Naive B cell (primary cell): ENCODE measurements at regions not wholly inside any gene's neighbourhood (a gene's known extent, or its start where the extent isn't known, plus 50 kb on each side); places are given as distances from the start of the nearest gene placed in this dataset.

Experiments used
- ATAC-seq, 2 donors: fragments of 150-1000 bp; cut with Tn5 transposase; 2 replicates each; pipeline ENCODE4 v1.10.0; 2021; ENCODE audit warnings: low read depth in 2 of 2, mild to moderate bottlenecking in 2 of 2, moderate library complexity in 2 of 2
- DNase-seq: peaks from one replicate; pipeline ENCODE4 v3.0.0; 2022
- H3K27ac Mint-ChIP-seq, 6 donors: one replicate each; pipeline ENCODE4 v1.8.0; 2020 to 2022; ENCODE audit warnings: mild to moderate bottlenecking in 6 of 6, mixed read lengths in 6 of 6, moderate library complexity in 5 of 6, inconsistent platforms in 2 of 6
- H3K27me3 Mint-ChIP-seq, 3 donors: one replicate each; pipeline ENCODE4 v1.8.0; 2021 to 2022; ENCODE audit warnings: mixed read lengths in 3 of 3, mild to moderate bottlenecking in 1 of 3
- H3K36me3 Mint-ChIP-seq, 2 donors: one replicate each; pipeline ENCODE4 v1.8.0; 2020 to 2022; ENCODE audit warnings: mixed read lengths in 2 of 2, inconsistent platforms in 1 of 2, mild to moderate bottlenecking in 1 of 2
- H3K4me1 Mint-ChIP-seq, 3 donors: one replicate each; pipeline ENCODE4 v1.8.0; 2020 to 2022; ENCODE audit warnings: mixed read lengths in 3 of 3, inconsistent platforms in 1 of 3, mild to moderate bottlenecking in 1 of 3, moderate library complexity in 1 of 3
- H3K4me3 Mint-ChIP-seq, 8 donors: one replicate each; pipeline ENCODE4 v1.8.0; 2020 to 2022; ENCODE audit warnings: mild to moderate bottlenecking in 8 of 8, mixed read lengths in 8 of 8, moderate library complexity in 8 of 8, inconsistent platforms in 2 of 8
- H3K9me3 Mint-ChIP-seq, 7 donors: one replicate each; pipeline ENCODE4 v1.8.0; 2020 to 2022; ENCODE audit warnings: mixed read lengths in 7 of 7, mild to moderate bottlenecking in 5 of 7, inconsistent platforms in 2 of 7, moderate library complexity in 1 of 7

DNA sequence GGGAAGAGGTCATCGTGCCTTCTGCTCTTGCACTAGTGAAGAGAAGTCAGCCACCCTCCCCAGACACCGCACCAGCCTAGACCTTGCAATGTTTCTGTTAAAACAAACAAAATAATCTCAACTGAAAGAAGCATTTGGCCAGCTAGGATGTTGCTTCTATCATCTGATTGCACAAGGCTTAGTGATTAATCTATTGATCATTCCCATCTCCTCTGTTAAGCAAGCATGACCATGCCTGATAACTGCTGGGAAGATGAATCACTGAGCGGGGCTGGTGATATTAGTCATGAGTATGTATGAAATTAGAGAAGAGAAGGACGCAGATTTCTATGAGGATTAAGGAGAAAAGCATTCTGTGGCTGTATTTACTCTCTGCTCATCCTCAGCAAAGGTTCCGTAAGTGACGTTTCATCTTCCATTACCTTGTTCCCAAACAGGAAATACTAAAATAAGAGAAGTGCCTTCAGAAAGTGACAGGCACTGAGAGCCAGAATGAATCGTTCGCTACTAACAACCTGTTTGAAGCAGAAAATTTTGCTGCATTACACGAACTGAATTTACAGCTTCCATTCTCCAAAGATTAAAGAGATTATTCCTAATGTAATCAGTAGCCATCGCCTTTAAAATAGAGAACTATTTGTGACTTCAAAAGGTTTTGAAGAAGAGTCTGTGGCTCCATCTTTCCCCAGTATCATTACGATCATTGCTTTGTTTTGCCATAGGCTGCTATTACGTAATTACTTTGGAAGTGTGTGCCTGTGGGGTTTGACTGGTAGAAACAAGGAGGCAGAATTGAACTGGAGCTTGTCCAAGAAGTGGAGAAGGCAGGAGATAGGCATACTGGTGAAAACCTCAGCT is 219.1 kb downstream of the MED10 start:
- Mint-ChIP-seq H3K4me3 (no peak overlapping the region), H3K9me3 (peaks cover 0 to 9% (median 0%) of the 10 kb centered on the region in 7 donors), H3K27ac (no peak overlapping the region), H3K36me3 (no peaks in the 10 kb centered on the region), H3K4me1 (no peaks in the 10 kb centered on the region), H3K27me3 (peaks cover 8 to 37% (median 9%) of the 10 kb centered on the region in 3 donors)
- DNase-seq (no peak), ATAC-seq (no peak)

- Mint-ChIP-seq H3K27ac (no peak overlapping the region), H3K36me3 (no peaks in the 10 kb centered on the region), H3K4me1 (no peaks in the 10 kb centered on the region), H3K27me3 (peaks cover 0 to 8% (median 0%) of the 10 kb centered on the region in 3 donors), H3K4me3 (no peak overlapping the region), H3K9me3 (peaks cover 0 to 13% (median 0%) of the 10 kb centered on the region in 7 donors)
- ATAC-seq (no peak), DNase-seq (no peak)
These were observed 224.1 kb downstream of the MED10 start for GRCh38 chr5:6154216-6154615.

GRCh38 chr5:6146271-6146670 is 232.1 kb downstream of the MED10 start:
- H3K4me1 Mint-ChIP-seq: no peaks in the 10 kb centered on the region
- no peak overlapping the region for H3K27ac Mint-ChIP-seq
- peaks cover 4 to 22% (median 7%) of the 10 kb centered on the region in 3 donors for H3K27me3 Mint-ChIP-seq
- no peak overlapping the region for H3K4me3 Mint-ChIP-seq
- no peaks in the 10 kb centered on the region for H3K36me3 Mint-ChIP-seq
- peaks cover 0 to 3% (median 0%) of the 10 kb centered on the region in 7 donors for H3K9me3 Mint-ChIP-seq
- ATAC-seq (no peak), DNase-seq (no peak)

DNA sequence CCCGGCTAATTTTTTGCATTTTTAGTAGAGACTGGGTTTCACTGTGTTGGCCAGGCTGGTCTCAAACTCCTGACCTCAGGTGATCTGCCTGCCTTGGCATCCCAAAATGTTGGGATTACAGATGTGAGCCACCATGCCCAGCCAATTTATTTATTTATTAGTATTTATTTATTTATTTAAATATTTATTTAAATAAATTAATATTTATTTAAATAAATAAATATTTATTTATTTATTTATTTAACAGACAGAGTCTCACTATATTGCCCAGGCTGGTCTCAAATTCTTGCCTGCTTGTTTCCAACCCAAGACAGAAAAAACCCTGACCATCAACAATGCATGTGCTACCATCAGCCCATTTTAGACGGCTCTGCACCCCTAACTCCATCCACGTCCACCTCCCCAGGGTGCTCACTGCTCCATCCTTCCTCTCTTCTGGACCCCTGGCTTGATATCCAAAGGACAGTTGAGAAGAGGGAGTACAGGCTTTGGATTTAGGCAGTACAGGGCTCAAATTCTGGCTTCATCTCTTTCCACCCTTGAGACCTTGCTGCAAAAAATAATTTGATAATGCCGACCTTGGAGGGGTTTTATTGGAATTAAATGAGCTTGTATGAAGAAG is 232.6 kb downstream of the MED10 start:
- DNase-seq: no peak
- Mint-ChIP-seq H3K27ac (no peak overlapping the region), H3K27me3 (peaks cover 4 to 22% (median 7%) of the 10 kb centered on the region in 3 donors), H3K9me3 (peaks cover 0 to 3% (median 0%) of the 10 kb centered on the region in 7 donors), H3K4me1 (no peaks in the 10 kb centered on the region), H3K4me3 (no peak overlapping the region), H3K36me3 (no peaks in the 10 kb centered on the region)
- ATAC-seq: no peak

GRCh38 chr5:6143523-6143922 is 234.8 kb downstream of the MED10 start:
- H3K27me3 Mint-ChIP-seq: peaks cover 4 to 28% (median 7%) of the 10 kb centered on the region in 3 donors
- H3K4me1 Mint-ChIP-seq: no peaks in the 10 kb centered on the region
- H3K27ac Mint-ChIP-seq: no peak overlapping the region
- ATAC-seq (no peak), DNase-seq (no peak)
- no peak overlapping the region for H3K4me3 Mint-ChIP-seq
- no peaks in the 10 kb centered on the region for H3K36me3 Mint-ChIP-seq
- no peaks in the 10 kb centered on the region for H3K9me3 Mint-ChIP-seq

- Mint-ChIP-seq H3K4me1 (no peaks in the 10 kb centered on the region), H3K9me3 (no peaks in the 10 kb centered on the region), H3K36me3 (no peaks in the 10 kb centered on the region), H3K27me3 (peaks cover 4 to 28% (median 7%) of the 10 kb centered on the region in 3 donors), H3K27ac (no peak overlapping the region), H3K4me3 (no peak overlapping the region)
- ATAC-seq (no peak), DNase-seq (no peak)
These were observed 236.0 kb downstream of the MED10 start for GRCh38 chr5:6142353-6142752.

DNA sequence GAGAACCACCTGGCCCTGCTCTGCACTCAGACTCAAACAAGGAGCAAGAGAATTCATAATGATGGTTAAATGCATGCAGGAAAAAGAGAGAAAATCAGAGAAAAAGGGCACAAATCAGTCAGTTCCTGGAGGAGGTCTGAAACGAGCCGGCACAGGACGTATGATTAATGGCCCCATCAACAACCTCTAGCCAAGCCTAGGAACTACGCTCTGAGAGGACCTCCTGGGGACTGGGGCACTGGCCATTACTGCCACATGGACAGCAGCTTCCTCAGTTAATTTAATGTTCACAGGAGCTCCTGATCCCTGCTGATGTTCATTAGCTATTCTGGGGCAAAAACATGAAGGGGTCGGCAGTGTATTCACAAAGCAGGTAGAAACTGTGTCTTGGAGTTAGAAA is 238.1 kb downstream of the MED10 start:
- ATAC-seq (no peak), DNase-seq (no peak)
- peak overlapping the region in 1 of 8 donors; percentile 9 for H3K4me3 Mint-ChIP-seq
- peaks cover 0 to 19% (median 7%) of the 10 kb centered on the region in 3 donors for H3K27me3 Mint-ChIP-seq
- H3K4me1 Mint-ChIP-seq: peaks cover 0 to 3% (median 0%) of the 10 kb centered on the region in 3 donors
- H3K36me3 Mint-ChIP-seq: no peaks in the 10 kb centered on the region
- peaks cover 0 to 3% (median 0%) of the 10 kb centered on the region in 7 donors for H3K9me3 Mint-ChIP-seq
- no peak overlapping the region for H3K27ac Mint-ChIP-seq

DNA sequence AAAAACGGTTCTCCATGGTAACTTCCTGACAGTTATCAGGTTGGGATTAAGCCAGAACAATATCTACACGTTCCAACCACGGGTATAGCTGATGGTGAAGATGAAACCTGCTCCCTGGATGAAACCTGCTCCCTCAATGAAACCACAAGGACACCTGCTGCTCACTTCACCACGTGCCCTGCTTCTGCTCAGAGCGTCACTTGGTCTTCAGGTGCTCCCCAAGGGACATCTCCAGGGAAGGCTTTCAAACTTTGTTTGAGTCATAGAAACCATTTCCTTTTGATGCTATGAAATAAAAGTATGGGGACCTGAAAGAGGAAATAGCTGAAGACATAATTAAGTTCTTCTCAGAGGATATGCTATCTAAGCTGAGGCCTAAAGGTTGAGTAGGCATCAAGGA is 242.4 kb downstream of the MED10 start:
- DNase-seq: no peak
- peak in 1 of 2 donors; percentile 27 for ATAC-seq
- H3K27me3 Mint-ChIP-seq: peaks cover 0 to 14% (median 0%) of the 10 kb centered on the region in 3 donors

DNA sequence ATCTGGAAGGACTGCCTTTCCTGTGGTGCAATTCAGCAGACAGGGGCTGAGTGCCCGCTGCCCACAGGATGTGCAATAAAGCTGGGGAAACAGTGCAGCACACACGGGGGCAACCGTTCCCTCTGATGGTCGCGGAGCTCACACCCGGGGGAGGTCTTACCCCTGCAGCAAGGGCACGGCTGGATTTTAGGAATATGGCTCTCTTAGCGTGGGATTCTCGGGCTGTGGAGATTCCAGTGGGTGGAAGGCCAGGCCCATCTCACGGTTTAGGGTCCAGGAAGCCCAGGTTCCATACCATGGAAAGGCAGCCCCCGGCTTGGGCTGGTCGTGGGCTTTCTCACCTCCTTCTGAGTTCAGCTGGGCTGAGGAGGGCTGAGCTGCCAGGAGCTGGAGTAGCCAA is 244.1 kb downstream of the MED10 start:
- H3K36me3 Mint-ChIP-seq: no peaks in the 10 kb centered on the region
- H3K27me3 Mint-ChIP-seq: peaks cover 0 to 8% (median 0%) of the 10 kb centered on the region in 3 donors
- H3K4me3 Mint-ChIP-seq: no peak overlapping the region
- DNase-seq (no peak), ATAC-seq (no peak)
- H3K4me1 Mint-ChIP-seq: peaks cover 0 to 3% (median 0%) of the 10 kb centered on the region in 3 donors
- peaks cover 0 to 21% (median 0%) of the 10 kb centered on the region in 7 donors for H3K9me3 Mint-ChIP-seq
- no peak overlapping the region for H3K27ac Mint-ChIP-seq

More for the DNA sequence above, 242.4 kb downstream of the MED10 start:
- H3K9me3 Mint-ChIP-seq: peaks cover 0 to 8% (median 0%) of the 10 kb centered on the region in 7 donors
- no peaks in the 10 kb centered on the region for H3K36me3 Mint-ChIP-seq
- peak overlapping the region in 1 of 8 donors; percentile 41 for H3K4me3 Mint-ChIP-seq
- no peak overlapping the region for H3K27ac Mint-ChIP-seq
- H3K4me1 Mint-ChIP-seq: peaks cover 0 to 3% (median 0%) of the 10 kb centered on the region in 3 donors

- Mint-ChIP-seq H3K36me3 (peaks cover 0 to 9% of the 10 kb centered on the region in 2 donors), H3K4me1 (no peaks in the 10 kb centered on the region), H3K9me3 (peaks cover 12 to 69% (median 16%) of the 10 kb centered on the region in 7 donors), H3K27ac (no peak overlapping the region), H3K4me3 (no peak overlapping the region), H3K27me3 (peaks cover 0 to 4% (median 0%) of the 10 kb centered on the region in 3 donors)
- ATAC-seq (no peak), DNase-seq (no peak)
These were observed 252.6 kb downstream of the MED10 start for GRCh38 chr5:6125781-6126180.

DNA sequence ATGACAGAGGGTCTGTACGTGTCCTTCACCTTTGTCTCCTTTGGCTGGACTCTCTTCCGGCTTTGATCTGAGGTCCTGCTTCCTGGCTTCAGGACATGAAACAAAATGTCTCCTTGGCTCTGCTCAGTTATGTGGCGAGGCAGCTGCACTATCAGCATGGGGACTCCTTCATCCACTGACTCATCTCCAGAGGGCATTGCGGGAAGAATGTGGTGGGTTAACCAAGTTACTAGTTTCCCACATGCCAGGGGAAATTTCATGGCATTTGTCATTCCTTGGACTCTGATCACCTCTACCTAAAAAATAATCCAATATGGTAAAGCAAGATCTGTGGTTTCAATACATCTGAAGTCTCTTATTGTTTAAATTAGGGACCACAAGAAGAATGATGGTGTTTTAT is 259.7 kb downstream of the MED10 start:
- ATAC-seq: no peak
- no peaks in the 10 kb centered on the region for H3K4me1 Mint-ChIP-seq

DNA sequence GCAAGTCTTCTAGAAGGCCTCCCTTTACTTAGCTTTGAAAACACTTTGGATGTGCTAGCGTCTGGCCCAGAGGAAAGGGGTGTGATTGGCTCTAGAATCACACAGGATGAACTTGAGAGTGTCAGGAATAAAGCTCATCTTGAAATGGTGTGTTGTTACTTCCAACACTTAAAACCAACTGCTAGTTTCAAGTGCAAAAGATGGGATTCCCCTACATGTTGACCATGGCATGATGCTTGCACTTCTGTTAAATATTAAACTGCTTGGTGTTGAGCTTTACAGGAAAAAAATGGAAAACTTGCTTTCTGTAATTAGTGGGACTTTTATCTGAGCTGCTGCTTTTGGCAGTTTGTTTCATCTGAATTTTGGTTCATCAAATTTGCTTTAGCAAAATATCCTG is 261.1 kb downstream of the MED10 start:
- ATAC-seq: no peak
- H3K27me3 Mint-ChIP-seq: peaks cover 0 to 5% (median 0%) of the 10 kb centered on the region in 3 donors

More for the DNA sequence above, 259.7 kb downstream of the MED10 start:
- H3K27ac Mint-ChIP-seq: no peak overlapping the region
- H3K36me3 Mint-ChIP-seq: no peaks in the 10 kb centered on the region
- peaks cover 4 to 23% (median 11%) of the 10 kb centered on the region in 7 donors for H3K9me3 Mint-ChIP-seq
- peaks cover 0 to 5% (median 0%) of the 10 kb centered on the region in 3 donors for H3K27me3 Mint-ChIP-seq
- no peak overlapping the region for H3K4me3 Mint-ChIP-seq
- no peak for DNase-seq

DNA sequence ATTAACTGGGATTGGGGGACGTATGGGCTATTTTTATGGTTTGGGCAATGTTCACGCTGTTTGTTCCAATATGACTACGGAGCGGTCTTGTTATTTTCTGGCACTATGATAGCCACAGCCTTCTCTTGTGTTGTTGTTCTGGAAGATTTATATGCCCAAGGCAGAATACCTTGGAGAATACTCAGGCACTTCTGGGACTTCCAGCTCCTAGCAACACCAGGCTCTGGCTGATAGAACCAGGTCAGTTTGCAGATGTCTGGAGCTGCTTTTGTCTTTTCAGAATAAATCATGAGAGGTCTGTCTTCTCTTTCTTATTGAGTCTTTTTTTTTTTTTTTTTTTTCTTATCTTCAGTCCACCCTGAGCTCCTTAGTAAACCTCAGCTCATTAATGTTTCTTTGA is 262.5 kb downstream of the MED10 start:
- peaks cover 0 to 2% (median 0%) of the 10 kb centered on the region in 3 donors for H3K27me3 Mint-ChIP-seq
- peaks cover 0 to 9% (median 4%) of the 10 kb centered on the region in 7 donors for H3K9me3 Mint-ChIP-seq
- DNase-seq (no peak), ATAC-seq (no peak)
- H3K27ac Mint-ChIP-seq: no peak overlapping the region
- H3K4me1 Mint-ChIP-seq: no peaks in the 10 kb centered on the region
- H3K4me3 Mint-ChIP-seq: no peak overlapping the region
- no peaks in the 10 kb centered on the region for H3K36me3 Mint-ChIP-seq

More for the DNA sequence above, 261.1 kb downstream of the MED10 start:
- Mint-ChIP-seq H3K4me3 (no peak overlapping the region), H3K36me3 (no peaks in the 10 kb centered on the region), H3K27ac (no peak overlapping the region), H3K9me3 (peaks cover 0 to 11% (median 5%) of the 10 kb centered on the region in 7 donors), H3K4me1 (no peaks in the 10 kb centered on the region)
- no peak for DNase-seq

- peaks cover 0 to 3% (median 0%) of the 10 kb centered on the region in 7 donors for H3K9me3 Mint-ChIP-seq
- H3K4me1 Mint-ChIP-seq: no peaks in the 10 kb centered on the region
- no peak for ATAC-seq
- no peaks in the 10 kb centered on the region for H3K27me3 Mint-ChIP-seq
- H3K27ac Mint-ChIP-seq: no peak overlapping the region
- DNase-seq: no peak
- no peaks in the 10 kb centered on the region for H3K36me3 Mint-ChIP-seq
- no peak overlapping the region for H3K4me3 Mint-ChIP-seq
These were observed 265.8 kb downstream of the MED10 start for GRCh38 chr5:6112538-6112937.
